Cardiac fibroblast (primary cell): ENCODE measurements at regions not wholly inside any gene's neighbourhood (a gene's known extent, or its start where the extent isn't known, plus 50 kb on each side); places are given as distances from the start of the nearest gene placed in this dataset.
A peak's percentile ranks its signal among the peaks of the same experiment; 100 is the strongest.
"Not testable (repeated sequence)": the region's sequence is repeated elsewhere in the genome, so short reads cannot be mapped to it uniquely, and the experiment has no call there.

Source experiments
- DNase-seq, 2 donors: peaks; one replicate each; pipeline versions ENCODE4 v3.0.0 to v3.0.0-alpha.2; 2010; ENCODE audit warnings: low read depth in 2 of 2
- H3K4me3 ChIP-seq, 2 donors: replicated peaks in 1 of 2; 1 replicate in 1 of 2; 2 replicates in 1 of 2; pipeline ENCODE4 v1.5.1; 2011; ENCODE audit warnings: low read depth in 2 of 2, low read length in 2 of 2, mild to moderate bottlenecking in 2 of 2, moderate library complexity in 1 of 2
- CTCF ChIP-seq: IDR thresholded peaks from one replicate; pipeline ENCODE4 v1.5.1; 2011; ENCODE audit warnings: low read depth, mild to moderate bottlenecking, low read length, inconsistent platforms

DNA sequence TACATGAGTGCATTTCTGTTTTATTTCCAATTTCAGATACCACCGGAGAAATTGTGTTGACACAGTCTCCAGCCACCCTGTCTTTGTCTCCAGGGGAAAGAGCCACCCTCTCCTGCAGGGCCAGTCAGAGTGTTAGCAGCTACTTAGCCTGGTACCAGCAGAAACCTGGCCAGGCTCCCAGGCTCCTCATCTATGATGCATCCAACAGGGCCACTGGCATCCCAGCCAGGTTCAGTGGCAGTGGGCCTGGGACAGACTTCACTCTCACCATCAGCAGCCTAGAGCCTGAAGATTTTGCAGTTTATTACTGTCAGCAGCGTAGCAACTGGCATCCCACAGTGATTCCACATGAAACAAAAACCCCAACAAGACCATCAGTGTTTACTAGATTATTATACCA is 1481.6 kb downstream of the RPIA start:
- not testable (repeated sequence) for DNase-seq, H3K4me3 ChIP-seq

DNA sequence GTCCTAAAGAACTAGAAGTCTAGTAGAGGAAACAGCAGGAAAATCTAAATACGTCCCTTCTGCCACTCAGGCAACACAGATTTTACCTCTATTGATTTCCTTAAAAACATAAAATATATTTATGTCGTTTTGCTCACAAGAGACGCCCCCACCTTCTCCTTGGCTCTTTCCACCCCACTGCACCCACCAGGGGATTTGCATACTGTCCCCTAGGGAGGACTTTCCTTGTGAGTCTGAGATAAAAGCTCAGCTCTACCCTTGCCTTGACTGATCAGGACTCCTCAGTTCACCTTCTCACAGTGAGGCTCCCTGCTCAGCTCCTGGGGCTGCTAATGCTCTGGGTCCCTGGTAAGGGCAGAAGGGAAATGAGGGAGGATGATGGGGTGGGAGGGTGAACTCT is 1488.1 kb downstream of the RPIA start:
- DNase-seq, H3K4me3 ChIP-seq: not testable (repeated sequence)

DNA sequence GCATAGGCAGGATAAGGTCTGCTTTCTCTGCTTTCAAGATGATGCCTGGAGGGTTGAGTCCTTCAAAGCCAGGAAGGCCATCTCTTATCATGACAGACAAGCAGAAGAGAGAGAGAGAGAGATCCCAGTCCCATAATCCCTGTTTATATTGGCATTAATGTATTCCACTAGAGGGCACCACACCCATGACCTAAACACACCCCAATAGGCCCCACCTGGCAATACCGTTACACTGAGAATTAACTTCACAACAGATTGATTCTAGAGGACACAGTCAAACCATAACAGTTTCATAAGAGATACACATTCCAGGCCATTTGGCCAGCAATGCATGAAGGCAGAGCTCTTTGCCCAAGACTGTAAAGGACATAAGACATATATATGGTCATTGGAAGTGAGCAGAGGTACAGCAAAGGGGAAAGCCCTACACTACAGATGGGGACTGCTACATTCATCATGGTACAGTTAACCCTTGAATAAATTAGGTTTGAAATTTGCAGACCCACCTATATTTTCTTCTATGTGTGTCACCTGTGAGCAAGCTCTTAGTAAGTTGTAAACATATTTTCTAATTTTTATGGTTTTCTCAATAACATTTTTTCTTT is 1516.1 kb downstream of the RPIA start:
- no peak for TF ChIP-seq CTCF
- H3K4me3 ChIP-seq = no peak overlapping the region
- peak; percentile 0 to 6 for DNase-seq

DNA sequence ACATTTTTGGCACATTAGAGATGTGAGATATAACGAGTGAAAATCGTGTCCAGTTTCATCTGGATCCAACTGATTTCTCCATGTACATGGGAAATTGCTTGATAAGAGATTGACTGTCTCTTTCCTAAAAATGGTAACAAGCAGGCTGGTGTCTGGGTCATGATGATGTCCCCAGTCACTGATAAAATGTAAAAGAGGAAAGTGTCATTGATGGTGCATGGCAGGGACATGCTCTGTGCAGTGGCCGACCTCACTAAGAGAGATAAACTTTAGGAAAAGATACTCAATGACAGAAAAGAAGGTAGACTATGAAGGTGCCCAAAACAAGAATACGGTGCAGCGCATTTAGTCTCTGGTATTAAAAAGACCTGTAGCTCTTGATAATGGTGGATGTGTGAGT is 1517.5 kb downstream of the RPIA start:
- no peak for DNase-seq
- no peak overlapping the region for H3K4me3 ChIP-seq
- no peak for TF ChIP-seq CTCF

GRCh38 chr2:90209806-90210205 is 1518.3 kb downstream of the RPIA start:
- no peak overlapping the region for H3K4me3 ChIP-seq
- TF ChIP-seq CTCF = no peak
- no peak for DNase-seq

GRCh38 chr2:90215880-90216279 is 1524.4 kb downstream of the RPIA start:
- not testable (repeated sequence) for H3K4me3 ChIP-seq, DNase-seq

- H3K4me3 ChIP-seq = not testable (repeated sequence)
These were observed 1525.3 kb downstream of the RPIA start for GRCh38 chr2:90216801-90217200.

GRCh38 chr2:90218534-90218933 is 1527.1 kb downstream of the RPIA start:
- DNase-seq, H3K4me3 ChIP-seq: not testable (repeated sequence)

More at GRCh38 chr2:90216801-90217200, 1525.3 kb downstream of the RPIA start:
- DNase-seq = not testable (repeated sequence)

DNA sequence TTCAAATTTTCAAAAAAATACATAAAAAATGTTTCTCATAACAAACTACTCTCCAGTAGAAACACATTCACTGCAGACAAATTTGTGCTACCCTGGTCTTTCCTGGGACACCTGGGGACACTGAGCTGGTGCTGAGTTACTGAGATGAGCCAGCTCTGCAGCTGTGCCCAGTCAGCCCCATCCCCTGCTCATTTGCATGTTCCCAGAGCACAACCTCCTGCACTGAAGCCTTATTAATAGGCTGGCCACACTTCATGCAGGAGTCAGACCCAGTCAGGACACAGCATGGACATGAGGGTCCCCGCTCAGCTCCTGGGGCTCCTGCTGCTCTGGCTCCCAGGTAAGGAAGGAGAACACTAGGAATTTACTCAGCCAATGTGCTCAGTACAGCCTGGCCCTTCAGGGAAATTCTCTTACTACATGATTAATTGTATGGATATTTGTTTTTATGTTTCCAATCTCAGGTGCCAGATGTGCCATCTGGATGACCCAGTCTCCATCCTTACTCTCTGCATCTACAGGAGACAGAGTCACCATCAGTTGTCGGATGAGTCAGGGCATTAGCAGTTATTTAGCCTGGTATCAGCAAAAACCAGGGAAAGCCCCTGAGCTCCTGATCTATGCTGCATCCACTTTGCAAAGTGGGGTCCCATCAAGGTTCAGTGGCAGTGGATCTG is 1529.3 kb downstream of the RPIA start:
- not testable (repeated sequence) for DNase-seq, H3K4me3 ChIP-seq

DNA sequence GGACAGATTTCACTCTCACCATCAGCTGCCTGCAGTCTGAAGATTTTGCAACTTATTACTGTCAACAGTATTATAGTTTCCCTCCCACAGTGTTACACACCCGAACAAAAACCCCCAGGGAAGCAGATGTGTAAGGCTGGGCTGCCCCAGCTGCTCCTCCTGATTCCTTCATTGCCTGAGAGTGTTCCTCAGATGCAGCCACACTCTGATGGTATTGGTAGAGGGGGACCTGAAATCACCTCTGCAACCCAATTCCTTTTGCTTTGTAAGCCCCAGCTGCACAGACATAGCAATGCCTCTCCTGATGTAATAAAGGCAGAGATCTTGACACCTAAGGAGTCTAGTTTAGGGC is 1529.8 kb downstream of the RPIA start:
- no peak overlapping the region for H3K4me3 ChIP-seq
- no peak for DNase-seq
- TF ChIP-seq CTCF = no peak

DNA sequence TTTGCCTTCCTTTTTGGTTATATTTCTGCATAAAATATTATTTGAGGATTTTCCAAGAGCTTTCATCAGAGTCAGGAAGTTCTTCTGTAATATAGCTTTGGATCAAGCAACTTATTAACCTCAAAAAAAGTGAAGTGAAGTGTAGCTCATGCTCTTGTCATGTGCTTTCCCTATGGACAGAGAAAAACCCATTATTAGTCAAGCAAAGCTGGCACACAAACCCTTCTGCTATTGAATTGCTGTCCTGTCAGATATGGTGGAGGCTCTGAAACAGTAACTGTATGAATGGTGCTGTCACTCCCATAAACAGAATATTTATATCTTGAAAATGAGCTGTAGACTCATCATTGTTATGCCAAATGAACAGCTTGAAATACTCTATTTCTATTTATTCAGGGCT is 1533.3 kb downstream of the RPIA start:
- not testable (repeated sequence) for H3K4me3 ChIP-seq, DNase-seq

- DNase-seq, H3K4me3 ChIP-seq: not testable (repeated sequence)
These were observed 1535.1 kb downstream of the RPIA start for GRCh38 chr2:90226465-90227072.

- DNase-seq, H3K4me3 ChIP-seq: not testable (repeated sequence)
These were observed 1539.7 kb downstream of the RPIA start for GRCh38 chr2:90231199-90231598.

DNA sequence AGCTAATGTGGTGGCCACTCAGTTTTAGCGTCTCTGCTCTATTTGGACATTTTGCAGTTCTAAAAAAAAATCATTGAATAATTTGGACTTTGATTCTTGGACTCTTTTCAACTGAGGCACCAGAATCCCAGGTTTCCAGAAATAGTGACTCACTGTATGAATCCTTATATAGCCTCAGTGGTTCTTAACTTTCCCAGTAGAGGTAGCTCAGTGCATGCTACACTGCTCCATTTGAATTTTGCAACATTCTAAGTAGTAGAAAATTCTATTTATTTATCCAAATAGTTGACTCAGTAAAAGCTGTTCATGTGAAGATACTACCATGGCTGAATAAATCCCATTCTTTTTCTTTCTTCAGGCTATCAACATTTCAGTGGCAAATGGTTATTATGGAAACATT is 1544.0 kb downstream of the RPIA start:
- DNase-seq, H3K4me3 ChIP-seq: not testable (repeated sequence)
